ENCODE measurements at regions not wholly inside any gene's neighbourhood (a gene's known extent, or its start where the extent isn't known, plus 50 kb on each side); places are given as distances from the start of the nearest gene placed in this dataset.

DNA sequence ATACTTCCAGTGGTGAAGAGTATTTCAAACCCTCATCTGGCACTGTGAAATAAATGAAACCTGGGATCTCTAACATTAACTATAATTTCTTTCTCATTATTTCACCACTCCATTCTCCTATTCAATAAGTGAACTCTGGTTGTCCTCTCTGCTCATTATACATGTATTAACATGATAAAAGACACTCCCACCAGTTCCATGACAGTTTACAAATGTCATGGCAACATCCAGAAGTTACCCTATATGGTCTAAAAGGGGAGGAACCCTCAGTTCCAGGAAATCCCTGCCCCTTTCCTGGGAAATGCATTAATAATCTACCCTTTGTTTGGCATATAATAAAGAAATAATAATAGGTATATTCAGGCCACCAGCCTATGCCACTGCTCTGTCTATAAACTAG lies 62.7 kb upstream of the BRINP3 start:
- Mint-ChIP-seq H3K36me3 (no peaks in the 10 kb centered on the region), H3K27ac (no peak overlapping the region), H3K27me3 (no peaks in the 10 kb centered on the region), H3K4me1 (no peaks in the 10 kb centered on the region), H3K9me3 (peaks cover 0 to 20% (median 2%) of the 10 kb centered on the region in 9 donors), H3K4me3 (no peak overlapping the region)
- no peak for DNase-seq
- ATAC-seq: no peak
- POLR2A ChIA-PET: no interaction called here

DNA sequence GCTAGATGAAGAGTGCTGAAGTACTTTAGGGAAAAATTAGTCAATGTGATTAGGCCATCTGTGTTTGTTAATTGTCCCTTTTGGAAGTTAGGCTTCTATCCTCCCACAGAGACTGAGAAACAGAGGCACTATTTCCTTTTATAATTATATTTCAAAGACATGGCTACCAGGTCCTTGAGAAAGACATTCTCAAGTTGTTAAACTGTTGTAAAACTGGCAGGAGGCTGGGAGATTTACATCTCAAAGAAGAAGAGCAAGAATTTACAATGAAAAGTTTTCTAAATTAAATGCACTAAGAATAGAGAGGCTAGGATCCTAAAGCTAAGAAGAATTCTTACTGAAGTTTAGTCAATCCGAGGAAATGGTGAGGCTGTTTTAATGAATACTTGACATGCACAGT lies 74.0 kb upstream of the BRINP3 start:
- no peak for ATAC-seq

DNA sequence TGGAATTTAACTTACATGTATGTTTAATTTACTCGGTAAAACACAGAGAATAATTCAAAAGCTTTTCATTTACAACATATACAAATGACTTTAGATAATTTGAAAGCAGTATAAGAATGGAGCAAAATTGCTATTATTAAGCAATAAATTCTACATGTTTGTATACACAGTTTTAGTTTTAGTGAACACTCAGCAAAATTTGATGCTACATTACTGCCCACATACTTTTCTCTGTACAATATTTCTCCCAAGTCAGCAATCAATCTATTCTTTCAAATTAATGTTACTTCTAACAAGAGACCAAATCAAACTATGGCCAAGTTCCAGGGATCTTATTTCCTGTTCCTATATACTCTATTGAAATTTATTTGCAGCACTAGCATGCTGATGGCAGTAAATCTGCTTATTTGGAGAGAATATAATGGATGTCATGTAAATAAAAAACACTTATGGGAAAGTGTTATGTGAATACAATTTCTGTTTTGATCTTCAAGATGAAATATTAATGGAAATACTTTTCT lies 82.6 kb upstream of the BRINP3 start:
- POLR2A ChIA-PET: no interaction called here
- Mint-ChIP-seq H3K9me3 (peaks cover 4 to 29% (median 9%) of the 10 kb centered on the region in 9 donors), H3K4me3 (no peak overlapping the region), H3K36me3 (no peaks in the 10 kb centered on the region), H3K4me1 (no peaks in the 10 kb centered on the region), H3K27me3 (no peaks in the 10 kb centered on the region), H3K27ac (no peak overlapping the region)
- ATAC-seq (no peak), DNase-seq (no peak)

More for the DNA sequence above, 74.0 kb upstream of the BRINP3 start:
- no peak overlapping the region for H3K27ac Mint-ChIP-seq
- POLR2A ChIA-PET: no interaction called here
- no peaks in the 10 kb centered on the region for H3K4me1 Mint-ChIP-seq
- no peak overlapping the region for H3K4me3 Mint-ChIP-seq
- DNase-seq: no peak
- H3K27me3 Mint-ChIP-seq: no peaks in the 10 kb centered on the region
- peaks cover 4 to 16% (median 11%) of the 10 kb centered on the region in 9 donors for H3K9me3 Mint-ChIP-seq
- no peaks in the 10 kb centered on the region for H3K36me3 Mint-ChIP-seq

DNA sequence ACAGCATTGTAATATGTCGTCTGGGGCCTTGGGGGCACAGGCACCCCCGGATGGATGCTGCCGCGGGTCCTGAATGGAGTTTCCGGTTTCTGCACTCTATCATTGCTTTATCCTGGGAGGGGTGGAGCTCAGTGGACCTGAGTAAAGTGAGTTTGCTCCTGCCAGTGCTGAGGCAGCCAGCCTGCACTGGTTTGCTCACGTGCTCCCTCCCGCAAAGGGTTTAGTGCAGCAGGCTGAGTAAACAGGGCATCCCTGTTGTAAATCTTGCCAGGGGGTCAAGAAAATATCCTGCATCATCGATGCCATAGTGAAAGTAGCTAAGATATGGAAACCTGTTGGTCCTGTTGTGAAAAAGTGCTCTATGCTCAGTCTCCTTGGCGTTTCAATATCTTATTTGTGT lies 85.6 kb upstream of the BRINP3 start:
- ATAC-seq (no peak), DNase-seq (no peak)
- no peaks in the 10 kb centered on the region for H3K4me1 Mint-ChIP-seq
- no peaks in the 10 kb centered on the region for H3K27me3 Mint-ChIP-seq
- peaks cover 0 to 35% (median 7%) of the 10 kb centered on the region in 9 donors for H3K9me3 Mint-ChIP-seq
- no peak overlapping the region for H3K4me3 Mint-ChIP-seq
- POLR2A ChIA-PET: no interaction called here
- no peak overlapping the region for H3K27ac Mint-ChIP-seq
- no peaks in the 10 kb centered on the region for H3K36me3 Mint-ChIP-seq

DNA sequence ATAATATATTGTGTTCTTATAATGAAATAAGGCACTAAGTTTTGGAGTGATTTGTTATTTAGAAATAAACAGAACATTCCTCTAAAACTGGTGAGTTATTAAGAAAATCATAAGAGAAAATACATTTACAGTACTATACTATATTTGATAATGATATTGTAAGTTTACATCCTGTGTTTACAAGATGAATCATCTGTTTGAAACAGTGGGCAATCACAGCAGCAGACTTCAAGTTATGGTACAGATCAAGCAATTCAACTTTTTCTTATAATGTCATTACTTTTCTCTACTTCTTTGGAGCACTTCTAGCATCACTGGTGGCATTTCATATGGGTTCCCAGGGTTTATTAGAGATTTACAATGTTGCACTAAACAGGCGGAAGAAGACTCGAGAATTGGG lies 86.5 kb upstream of the BRINP3 start:
- no peaks in the 10 kb centered on the region for H3K4me1 Mint-ChIP-seq
- H3K27me3 Mint-ChIP-seq: no peaks in the 10 kb centered on the region
- H3K9me3 Mint-ChIP-seq: peaks cover 0 to 35% (median 7%) of the 10 kb centered on the region in 9 donors
- H3K27ac Mint-ChIP-seq: no peak overlapping the region
- H3K4me3 Mint-ChIP-seq: no peak overlapping the region
- no peaks in the 10 kb centered on the region for H3K36me3 Mint-ChIP-seq
- POLR2A ChIA-PET: no interaction called here
- ATAC-seq: no peak
- no peak for DNase-seq

DNA sequence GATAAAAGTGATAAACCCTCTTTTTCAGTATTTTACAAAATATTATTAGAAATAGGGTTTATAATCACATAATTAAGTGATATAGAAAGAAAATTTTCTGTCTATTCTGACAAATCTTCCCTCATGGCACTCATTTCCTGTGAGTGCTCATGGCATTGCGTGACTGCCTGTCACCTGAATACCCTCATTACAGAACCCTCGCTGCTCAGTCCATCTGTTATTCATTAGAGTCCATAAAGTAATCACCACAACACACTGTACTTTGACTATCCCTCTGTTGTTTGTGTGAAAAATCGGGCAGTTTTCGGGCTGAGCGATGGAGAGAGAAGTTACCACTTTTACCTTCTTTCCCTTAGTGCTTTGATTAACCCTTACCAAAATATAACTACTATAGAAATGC lies 100.4 kb upstream of the BRINP3 start:
- Mint-ChIP-seq H3K9me3 (peaks cover 4 to 17% (median 7%) of the 10 kb centered on the region in 9 donors), H3K4me3 (no peak overlapping the region), H3K4me1 (no peaks in the 10 kb centered on the region), H3K36me3 (peaks cover 0 to 4% (median 0%) of the 10 kb centered on the region in 3 donors), H3K27me3 (no peaks in the 10 kb centered on the region), H3K27ac (no peak overlapping the region)
- POLR2A ChIA-PET: no interaction called here
- DNase-seq (no peak), ATAC-seq (no peak)

DNA sequence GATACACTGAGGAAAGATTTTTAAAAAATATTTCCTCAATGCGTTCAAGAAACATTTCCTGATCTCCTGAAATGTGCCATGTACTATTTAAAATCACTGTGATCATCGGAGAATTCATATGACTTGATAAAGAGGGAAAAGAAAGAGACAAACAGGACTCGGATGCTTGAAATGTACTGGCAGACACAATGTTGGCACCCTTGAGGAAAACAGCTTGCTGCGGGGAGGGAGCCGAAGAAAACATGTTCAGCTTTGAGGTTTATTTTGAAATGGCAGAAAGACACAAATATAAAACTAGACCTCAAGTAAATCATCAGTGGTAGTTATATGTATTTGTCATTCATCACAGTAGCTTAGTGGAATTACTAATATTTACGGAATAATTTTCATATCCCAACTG lies 100.9 kb upstream of the BRINP3 start:
- Mint-ChIP-seq H3K36me3 (peaks cover 0 to 4% (median 0%) of the 10 kb centered on the region in 3 donors), H3K27ac (no peak overlapping the region), H3K9me3 (peaks cover 4 to 17% (median 7%) of the 10 kb centered on the region in 9 donors), H3K27me3 (no peaks in the 10 kb centered on the region), H3K4me3 (no peak overlapping the region), H3K4me1 (no peaks in the 10 kb centered on the region)
- POLR2A ChIA-PET: no interaction called here
- no peak for DNase-seq
- ATAC-seq: no peak

DNA sequence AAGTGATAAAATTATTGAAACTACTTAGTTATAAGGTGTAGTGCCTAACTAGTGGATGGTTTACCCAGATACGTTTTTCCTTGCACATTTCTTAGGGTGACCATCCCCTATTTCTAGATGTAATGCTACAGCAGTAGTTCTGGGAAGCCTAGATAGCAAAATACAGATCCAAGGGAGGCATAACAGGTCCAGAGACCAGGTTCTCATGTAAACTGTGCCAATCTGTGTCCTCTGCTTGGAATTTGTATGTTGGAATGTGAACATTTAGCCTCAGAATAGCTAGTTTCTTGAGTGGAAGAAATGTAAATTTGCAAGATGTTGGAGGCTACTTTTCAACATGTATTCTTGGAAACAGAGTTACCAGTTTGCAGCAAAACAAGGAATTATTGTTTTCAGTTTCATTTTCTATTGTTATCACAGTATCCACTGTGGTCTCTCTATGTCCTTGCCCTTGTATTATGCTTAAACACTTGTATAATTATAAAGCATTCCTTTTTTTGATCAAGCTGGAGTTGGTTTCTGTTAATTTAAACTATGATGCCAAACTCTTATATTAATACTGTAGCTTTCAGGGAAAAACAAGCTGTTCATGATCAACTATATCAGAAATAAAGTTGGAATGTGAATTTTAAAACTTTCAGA lies 102.0 kb upstream of the BRINP3 start:
- ATAC-seq: no peak
- Mint-ChIP-seq H3K9me3 (peaks cover 0 to 19% (median 8%) of the 10 kb centered on the region in 9 donors), H3K4me1 (no peaks in the 10 kb centered on the region)

DNA sequence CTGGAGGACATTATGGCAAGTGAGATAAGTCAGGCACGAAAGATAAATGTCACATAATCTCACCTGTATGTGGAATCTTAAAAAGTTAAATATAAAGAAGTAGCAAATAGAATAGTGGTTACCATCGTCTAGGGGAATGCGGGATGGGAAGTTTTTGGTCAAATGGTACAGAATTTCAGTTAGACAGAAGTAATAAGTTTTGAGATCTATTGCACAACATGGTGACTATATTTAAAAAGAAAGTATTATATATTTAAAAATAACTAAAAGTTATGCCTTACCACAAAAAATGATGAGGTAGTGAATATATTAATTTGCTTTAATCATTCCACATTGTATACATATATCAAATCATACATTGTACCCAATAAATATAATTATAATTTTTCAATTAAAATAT lies 106.2 kb upstream of the BRINP3 start:
- H3K36me3 Mint-ChIP-seq: no peaks in the 10 kb centered on the region
- no peak overlapping the region for H3K4me3 Mint-ChIP-seq
- no peaks in the 10 kb centered on the region for H3K4me1 Mint-ChIP-seq
- no peak overlapping the region for H3K27ac Mint-ChIP-seq
- ATAC-seq (no peak), DNase-seq (no peak)
- POLR2A ChIA-PET: no interaction called here
- peaks cover 0 to 16% (median 2%) of the 10 kb centered on the region in 9 donors for H3K9me3 Mint-ChIP-seq
- H3K27me3 Mint-ChIP-seq: no peaks in the 10 kb centered on the region

More for the DNA sequence above, 102.0 kb upstream of the BRINP3 start:
- no peak overlapping the region for H3K4me3 Mint-ChIP-seq
- no peak overlapping the region for H3K27ac Mint-ChIP-seq
- H3K36me3 Mint-ChIP-seq: peaks cover 0 to 4% (median 0%) of the 10 kb centered on the region in 3 donors
- H3K27me3 Mint-ChIP-seq: no peaks in the 10 kb centered on the region
- POLR2A ChIA-PET: no interaction called here
- no peak for DNase-seq

DNA sequence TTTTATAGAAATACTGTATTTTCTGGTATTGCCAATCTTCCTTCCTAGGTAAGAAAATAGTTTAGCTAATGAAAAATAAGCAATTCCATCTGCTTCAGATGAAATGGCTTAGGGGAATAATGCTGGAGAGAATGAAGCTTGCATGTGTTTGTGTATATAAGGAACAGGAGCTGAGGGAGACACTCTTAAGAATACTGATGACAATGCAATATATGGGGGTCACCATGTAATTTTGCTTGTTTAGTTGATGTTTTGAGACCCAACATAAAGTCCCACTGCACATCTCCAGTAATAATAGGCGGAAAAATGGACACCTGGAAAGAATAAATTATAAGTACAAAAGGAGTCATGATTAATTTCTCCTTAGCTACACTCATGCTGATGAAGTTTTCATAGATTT lies 110.8 kb upstream of the BRINP3 start:
- Mint-ChIP-seq H3K27ac (no peak overlapping the region), H3K9me3 (peaks cover 0 to 31% (median 3%) of the 10 kb centered on the region in 9 donors), H3K36me3 (no peaks in the 10 kb centered on the region), H3K4me3 (no peak overlapping the region), H3K4me1 (no peaks in the 10 kb centered on the region), H3K27me3 (no peaks in the 10 kb centered on the region)
- DNase-seq (no peak), ATAC-seq (no peak)
- POLR2A ChIA-PET: no interaction called here

DNA sequence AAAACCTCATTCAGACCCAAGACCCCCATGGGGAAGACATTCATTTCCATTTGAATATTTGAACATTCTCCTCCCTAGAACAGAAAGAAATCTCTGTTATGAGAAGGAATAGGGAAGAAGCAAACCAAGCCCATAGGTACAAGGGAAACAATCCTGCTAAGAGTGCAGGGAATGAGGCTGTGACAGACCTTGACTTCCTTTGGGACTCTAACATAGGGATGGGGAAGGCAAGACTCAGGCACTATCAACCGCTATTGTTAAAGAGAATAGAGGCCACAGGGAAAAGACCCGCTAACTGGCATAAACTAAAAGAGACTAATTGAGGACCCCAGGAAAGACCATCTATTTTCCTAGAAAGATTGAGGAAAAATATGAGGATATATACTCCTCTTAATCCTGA lies 117.8 kb upstream of the BRINP3 start:
- no peaks in the 10 kb centered on the region for H3K4me1 Mint-ChIP-seq
- H3K36me3 Mint-ChIP-seq: no peaks in the 10 kb centered on the region
- H3K4me3 Mint-ChIP-seq: no peak overlapping the region
- H3K27me3 Mint-ChIP-seq: no peaks in the 10 kb centered on the region
- no peak overlapping the region for H3K27ac Mint-ChIP-seq
- POLR2A ChIA-PET: no interaction called here
- no peak for DNase-seq
- ATAC-seq: no peak
- H3K9me3 Mint-ChIP-seq: peaks cover 0 to 27% (median 9%) of the 10 kb centered on the region in 9 donors

DNA sequence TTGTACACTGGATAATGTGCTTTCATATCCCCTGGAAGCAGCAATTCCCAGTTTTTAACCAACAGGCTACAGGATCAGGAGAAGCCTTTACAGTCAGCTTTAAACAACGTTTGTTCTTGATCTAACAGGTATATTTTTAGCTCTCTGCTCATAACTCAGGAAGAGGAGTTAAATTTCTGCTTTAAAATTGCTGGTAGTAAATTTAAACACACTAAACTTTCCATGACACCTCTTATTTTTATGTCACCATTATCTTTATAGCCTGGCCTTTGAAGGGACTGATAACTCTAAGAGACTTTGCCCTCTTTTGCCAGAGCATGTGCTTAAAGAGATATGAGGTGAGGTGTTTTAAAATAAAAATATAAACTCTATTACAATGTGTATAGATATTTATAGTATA lies 119.6 kb upstream of the BRINP3 start:
- H3K9me3 Mint-ChIP-seq: peaks cover 0 to 24% (median 6%) of the 10 kb centered on the region in 9 donors
- H3K4me1 Mint-ChIP-seq: no peaks in the 10 kb centered on the region
- H3K27ac Mint-ChIP-seq: no peak overlapping the region
- no peak overlapping the region for H3K4me3 Mint-ChIP-seq
- no peak for DNase-seq
- no peaks in the 10 kb centered on the region for H3K36me3 Mint-ChIP-seq
- no peak for ATAC-seq
- H3K27me3 Mint-ChIP-seq: no peaks in the 10 kb centered on the region
- POLR2A ChIA-PET: no interaction called here

DNA sequence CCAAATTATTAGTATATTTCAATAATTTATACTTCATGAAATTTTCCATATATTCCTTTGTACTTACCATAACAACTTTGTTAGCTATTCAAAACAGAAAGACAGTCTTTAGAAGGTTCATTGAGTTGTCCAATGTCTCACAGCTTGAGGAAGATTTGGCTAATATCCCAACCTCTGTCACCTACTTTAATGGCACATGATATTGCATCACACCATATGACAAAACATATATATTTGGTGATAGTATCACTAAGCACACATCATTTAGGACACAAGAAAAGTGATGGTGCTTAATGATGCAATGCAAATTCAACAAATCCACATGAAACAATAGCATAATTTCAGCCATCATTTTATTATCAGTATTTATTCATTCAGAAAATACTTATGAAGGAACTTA lies 122.0 kb upstream of the BRINP3 start:
- ATAC-seq: no peak
- peaks cover 0 to 20% (median 5%) of the 10 kb centered on the region in 9 donors for H3K9me3 Mint-ChIP-seq
- DNase-seq: no peak
- H3K27ac Mint-ChIP-seq: no peak overlapping the region
- no peaks in the 10 kb centered on the region for H3K36me3 Mint-ChIP-seq
- H3K27me3 Mint-ChIP-seq: no peaks in the 10 kb centered on the region
- POLR2A ChIA-PET: no interaction called here
- no peak overlapping the region for H3K4me3 Mint-ChIP-seq
- no peaks in the 10 kb centered on the region for H3K4me1 Mint-ChIP-seq

DNA sequence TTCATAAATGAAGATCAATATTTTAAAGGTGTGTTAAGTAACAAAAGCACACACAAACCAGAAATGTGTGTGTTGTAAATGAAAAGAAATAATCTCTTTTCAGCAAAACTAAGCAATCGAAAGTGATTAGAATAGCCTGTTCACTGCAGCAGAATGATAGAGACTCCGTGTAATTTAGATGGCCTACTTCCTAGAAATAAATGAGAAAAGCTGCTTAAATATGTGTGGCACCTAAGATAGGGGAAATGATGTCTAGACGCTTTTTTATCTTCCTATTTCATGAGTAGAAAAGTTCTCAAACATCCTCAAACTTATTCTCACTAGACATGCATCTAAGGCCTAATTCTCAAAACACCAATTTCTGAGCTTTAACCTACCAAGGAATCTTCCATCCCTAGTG lies 124.7 kb upstream of the BRINP3 start:
- no peak for ATAC-seq
- peaks cover 0 to 20% (median 0%) of the 10 kb centered on the region in 9 donors for H3K9me3 Mint-ChIP-seq
- H3K4me3 Mint-ChIP-seq: no peak overlapping the region
- no peaks in the 10 kb centered on the region for H3K4me1 Mint-ChIP-seq
- no peak for DNase-seq
- no peaks in the 10 kb centered on the region for H3K36me3 Mint-ChIP-seq
- no peak overlapping the region for H3K27ac Mint-ChIP-seq
- H3K27me3 Mint-ChIP-seq: no peaks in the 10 kb centered on the region
- POLR2A ChIA-PET: no interaction called here
